ENCODE measurements at regions not wholly inside any gene's neighbourhood (a gene's known extent, or its start where the extent isn't known, plus 50 kb on each side); places are given as distances from the start of the nearest gene placed in this dataset.
"Not testable (repeated sequence)": the region's sequence is repeated elsewhere in the genome, so short reads cannot be mapped to it uniquely, and the experiment has no call there.

DNA sequence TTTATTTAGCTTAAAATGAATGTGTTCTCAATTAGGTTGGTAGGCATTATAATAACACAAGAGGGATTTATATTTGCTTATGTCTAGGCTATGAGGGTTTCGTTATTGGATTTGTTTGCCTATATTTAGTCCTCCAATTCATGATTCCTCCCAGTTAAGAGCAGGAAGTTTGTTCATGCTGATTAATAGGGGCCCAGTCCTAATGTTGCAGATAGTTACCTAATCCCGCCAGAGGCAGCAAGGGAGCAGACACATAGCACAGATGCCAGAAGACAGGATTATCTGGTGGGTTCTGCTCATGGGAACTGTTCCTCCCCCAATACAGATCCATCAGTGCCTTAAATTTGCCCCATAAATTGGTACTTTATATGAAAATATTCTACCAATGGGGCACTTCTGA lies 100.8 kb upstream of the TLE4 start:
- DNase-seq (ENCODE audit: low spot score) = no peak

DNA sequence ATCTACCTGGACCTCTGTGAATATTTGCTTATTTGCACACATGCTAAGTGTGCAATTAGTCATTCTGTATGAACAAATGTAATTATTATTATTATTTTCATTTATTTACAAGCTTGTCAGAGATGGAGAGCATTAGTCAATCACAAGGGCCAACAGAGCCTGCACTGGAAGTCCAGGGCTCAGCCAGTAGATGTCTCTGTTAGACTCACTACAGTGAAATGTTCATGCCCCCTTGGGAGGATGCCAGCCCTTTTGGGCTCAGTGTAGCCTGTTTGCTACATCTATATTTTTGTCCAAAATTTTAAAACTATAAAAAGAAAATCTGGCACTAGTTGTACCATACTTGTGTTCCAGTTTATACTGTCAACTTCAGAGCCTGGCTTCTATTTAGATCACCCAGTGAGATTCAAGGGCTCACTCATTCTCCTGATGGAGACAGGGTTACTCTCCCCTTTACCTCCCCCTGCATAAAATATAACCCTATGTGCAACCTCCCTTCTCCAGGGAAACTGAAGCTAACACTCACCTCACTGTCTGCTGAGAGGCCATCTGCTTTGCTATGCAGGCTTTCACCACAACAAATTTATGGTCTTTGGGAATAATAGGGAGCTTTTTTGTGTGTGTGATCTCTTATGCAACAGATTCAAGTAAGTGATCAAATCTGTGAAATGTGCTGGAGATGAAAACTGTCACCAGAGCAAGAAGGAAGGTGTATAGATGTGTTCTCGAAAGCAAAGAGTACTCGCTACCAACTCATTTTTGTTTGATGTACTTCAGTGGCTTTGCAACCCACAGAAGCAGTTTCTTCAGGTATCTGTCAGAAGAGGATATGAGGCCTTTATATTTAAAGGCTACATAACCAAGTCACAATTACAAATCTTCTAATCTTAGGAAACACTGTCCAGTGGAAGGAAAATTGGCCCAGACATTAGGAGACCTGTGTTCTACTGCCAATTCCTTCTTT lies 99.9 kb upstream of the TLE4 start:
- no peak for DNase-seq (ENCODE audit: low spot score)

- DNase-seq (ENCODE audit: low spot score) = no peak
Measured at GRCh38 chr9:79473704-79474103, 98.1 kb upstream of the TLE4 start.

DNA sequence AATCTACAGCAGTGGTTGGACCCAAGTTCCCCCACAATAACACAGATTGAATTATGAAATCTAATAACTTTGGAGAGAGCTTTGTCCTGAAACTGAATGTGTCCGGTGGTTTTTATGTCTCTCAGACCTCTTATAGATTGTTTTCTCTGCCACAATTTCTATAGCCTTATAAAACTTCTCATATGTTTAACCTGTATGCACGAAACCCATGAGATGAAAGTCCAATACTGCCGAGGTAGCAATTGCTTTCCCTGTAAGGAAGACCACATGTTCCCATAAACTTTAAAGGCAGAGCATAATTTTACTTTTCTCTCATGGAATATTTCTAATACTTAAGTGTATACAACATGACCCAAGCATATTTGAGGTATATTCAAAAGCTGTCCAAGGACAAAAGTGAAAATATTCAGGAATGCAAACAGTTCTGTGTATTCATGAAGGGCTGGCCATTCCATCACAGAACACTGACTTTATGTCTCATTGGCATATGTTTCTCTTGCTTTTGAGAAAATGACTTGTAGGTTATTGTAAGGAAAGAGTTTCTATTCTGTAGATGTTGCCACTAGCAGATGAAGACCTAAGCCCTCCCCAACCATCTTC lies 94.4 kb upstream of the TLE4 start:
- DNase-seq (ENCODE audit: low spot score) = no peak

GRCh38 chr9:79477955-79478771 lies 93.6 kb upstream of the TLE4 start:
- peak; percentile 58 for DNase-seq (ENCODE audit: low spot score)

- DNase-seq (ENCODE audit: low spot score) = no peak
Measured at GRCh38 chr9:79480639-79481038, 91.1 kb upstream of the TLE4 start.

GRCh38 chr9:79481846-79482477 lies 89.8 kb upstream of the TLE4 start:
- no peak for DNase-seq (ENCODE audit: low spot score)

GRCh38 chr9:79485258-79485657 lies 86.5 kb upstream of the TLE4 start:
- DNase-seq (ENCODE audit: low spot score) = no peak

DNA sequence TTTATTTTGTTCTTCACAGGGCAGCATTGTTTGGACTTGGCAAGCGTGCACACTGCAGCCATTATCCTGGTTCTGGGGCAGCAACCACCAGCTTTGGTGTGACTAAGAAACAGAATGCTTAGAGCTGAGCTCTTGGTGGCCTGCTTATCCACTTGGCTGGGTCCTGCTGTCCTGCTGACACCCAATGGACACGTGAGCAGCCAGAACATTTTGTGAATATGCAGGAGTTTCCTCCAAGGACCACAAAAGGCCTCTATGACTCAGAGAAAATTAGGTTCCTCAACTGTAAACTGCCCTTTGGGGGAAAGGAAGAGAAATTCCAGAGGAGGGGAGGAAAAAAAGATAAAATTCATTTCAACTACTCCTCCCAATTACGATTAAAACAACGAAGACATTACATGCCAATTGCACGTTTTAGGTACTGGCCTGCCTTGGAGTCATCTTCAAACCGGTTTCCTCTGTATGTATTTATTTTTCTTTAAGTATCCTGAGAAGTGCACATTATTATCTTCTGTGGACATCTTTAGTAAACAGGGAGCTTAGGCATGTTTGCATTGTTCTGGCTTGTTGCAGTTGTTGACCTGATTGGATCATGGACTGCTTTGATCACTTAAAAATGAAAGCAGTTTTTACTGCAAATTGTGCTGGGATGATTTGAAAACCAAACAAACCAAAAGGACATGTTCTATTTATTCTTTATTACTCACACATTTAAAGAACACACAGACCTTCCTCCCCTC lies 82.3 kb upstream of the TLE4 start:
- no peak for DNase-seq (ENCODE audit: low spot score)

- DNase-seq (ENCODE audit: low spot score) = no peak
Measured at GRCh38 chr9:79490657-79491248, 81.0 kb upstream of the TLE4 start.

DNA sequence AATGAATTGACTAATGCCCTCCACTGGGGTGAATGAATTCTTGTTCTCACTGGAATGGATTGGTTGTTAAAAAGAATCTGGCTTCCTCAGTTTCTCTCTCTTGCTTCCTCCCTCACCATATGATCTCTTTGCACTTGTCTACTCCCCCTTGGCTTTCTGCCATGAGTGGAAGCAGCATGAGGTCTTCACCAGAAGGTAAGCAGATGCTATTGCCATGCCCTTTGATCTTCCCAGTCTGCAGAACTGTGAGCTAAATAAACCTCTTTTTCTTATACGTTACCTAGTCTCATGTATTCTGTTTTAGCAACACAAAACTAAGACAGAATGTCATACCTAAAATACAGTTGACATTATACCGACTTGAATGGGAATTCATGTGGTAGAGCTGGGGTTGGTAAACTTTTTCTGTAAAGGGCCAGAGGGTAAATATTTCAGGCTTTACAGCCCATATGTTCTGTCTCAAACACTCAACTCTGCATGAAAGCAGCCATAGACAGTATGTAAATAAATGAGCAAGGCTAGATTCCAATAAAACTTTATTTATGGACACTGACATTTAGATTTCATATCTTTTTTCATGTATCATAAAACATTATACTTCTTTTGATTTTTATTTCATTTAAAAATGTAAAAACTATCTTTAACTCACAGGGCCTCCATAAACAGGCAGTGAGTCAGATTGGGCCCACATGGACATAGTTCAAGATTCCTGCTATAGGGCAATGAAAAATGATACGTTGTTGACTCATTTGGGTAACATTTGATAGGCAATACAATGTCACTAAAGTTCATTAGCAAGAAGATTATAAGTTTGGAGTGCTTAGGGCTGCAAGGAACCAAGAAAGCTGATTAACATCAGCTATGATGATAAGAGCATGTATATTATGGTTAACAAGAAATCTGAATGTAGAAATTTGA lies 79.4 kb upstream of the TLE4 start:
- DNase-seq (ENCODE audit: low spot score) = no peak

DNA sequence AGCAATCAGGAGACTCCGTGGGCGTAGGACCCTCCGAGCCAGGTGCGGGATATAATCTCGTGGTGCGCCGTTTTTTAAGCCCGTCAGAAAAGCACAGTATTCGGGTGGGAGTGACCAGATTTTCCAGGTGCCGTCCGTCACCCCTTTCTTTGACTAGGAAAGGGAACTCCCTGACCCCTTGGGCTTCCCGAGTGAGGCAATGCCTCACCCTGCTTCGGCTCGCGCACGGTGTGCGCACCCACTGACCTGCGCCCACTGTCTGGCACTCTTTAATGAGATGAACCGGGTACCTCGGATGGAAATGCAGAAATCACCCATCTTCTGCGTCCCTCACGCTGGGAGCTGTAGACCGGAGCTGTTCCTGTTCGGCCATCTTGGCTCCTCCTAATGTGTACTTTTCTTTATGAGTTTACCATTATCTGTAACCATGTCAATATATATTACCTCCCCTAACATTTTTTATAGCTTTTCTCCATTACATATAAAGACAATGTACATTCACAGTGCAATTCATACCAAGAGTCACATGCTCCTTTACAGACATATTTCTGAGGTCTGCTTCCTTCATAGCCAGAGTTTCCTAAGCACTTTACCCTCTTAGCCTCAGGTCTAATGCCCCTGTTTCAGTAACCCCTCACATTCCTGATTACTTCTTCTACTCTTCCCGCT lies 71.4 kb upstream of the TLE4 start:
- DNase-seq (ENCODE audit: low spot score) = not testable (repeated sequence)

- DNase-seq (ENCODE audit: low spot score) = no peak
Measured at GRCh38 chr9:79501546-79501945, 70.2 kb upstream of the TLE4 start.

- no peak for DNase-seq (ENCODE audit: low spot score)
Measured at GRCh38 chr9:79507801-79508200, 64.0 kb upstream of the TLE4 start.

GRCh38 chr9:79512251-79512650 lies 59.5 kb upstream of the TLE4 start:
- no peak for DNase-seq (ENCODE audit: low spot score)

All from ecto neural progenitor cell (in vitro differentiated cells).